ENCODE measurements at regions not wholly inside any gene's neighbourhood (a gene's known extent, or its start where the extent isn't known, plus 50 kb on each side); places are given as distances from the start of the nearest gene placed in this dataset.

- H2AFZ ChIP-seq (ENCODE audit: low read depth): no peak overlapping the region
- H3K4me1 ChIP-seq (ENCODE audit: control insufficient read depth in 1 of 2, insufficient read depth in 2 of 2, low read depth in 1 of 2, low read length in 1 of 2): peaks cover 0 to 28% of the 10 kb centered on the region in 2 experiments; a peak in 2 of 4 replicates
Observed at GRCh38 chr6:8277769-8278168, 157.6 kb downstream of the SLC35B3 start.

GRCh38 chr6:8276148-8276547, 159.2 kb downstream of the SLC35B3 start:
- TF ChIP-seq FOXJ3 (CRISPR knock-in tag; IDR thresholded peaks at IDR 0.05) (no peak), IRF3 (IDR thresholded peaks at IDR 0.05; ENCODE audit: low read depth, low read length) (no peak), GATA2 (CRISPR knock-in tag; IDR thresholded peaks at IDR 0.05) (no peak), SMC3 (IDR thresholded peaks at IDR 0.05; ENCODE audit: low read depth, low read length) (no peak), FOXM1 (IDR thresholded peaks at IDR 0.05; ENCODE audit: low read depth) (no peak), NFIC (IDR thresholded peaks at IDR 0.05; ENCODE audit: borderline replicate concordance) (no peak), TEAD4 (IDR thresholded peaks at IDR 0.05; ENCODE audit: borderline replicate concordance, insufficient read depth) (no peak), YY1 (IDR thresholded peaks at IDR 0.05; ENCODE audit: low read depth) (no peak), CHD2 (IDR thresholded peaks at IDR 0.05; ENCODE audit: low read length, partially characterized antibody) (no peak), JUND (IDR thresholded peaks at IDR 0.05) (no peak), RCOR1 (IDR thresholded peaks at IDR 0.05; ENCODE audit: low read length) (no peak), TAF1 (IDR thresholded peaks at IDR 0.05; ENCODE audit: borderline replicate concordance, low read depth, low read length) (no peak)
- H3K4me3 ChIP-seq (ENCODE audit: low read depth in 2 of 2, low read length in 1 of 2): no peak overlapping the region
- H3K36me3 ChIP-seq (replicated peaks in 1 of 2; ENCODE audit: control insufficient read depth in 1 of 2, insufficient read depth in 2 of 2, low read length in 1 of 2): no peaks in the 10 kb centered on the region
- no peak overlapping the region for H3K9ac ChIP-seq
- H3K9me2 ChIP-seq: no peaks in the 10 kb centered on the region
- no peaks in the 10 kb centered on the region for H4K20me1 ChIP-seq (ENCODE audit: insufficient read depth)
- peaks cover 0 to 28% of the 10 kb centered on the region in 2 experiments; a peak in 2 of 4 replicates for H3K4me1 ChIP-seq (ENCODE audit: control insufficient read depth in 1 of 2, insufficient read depth in 2 of 2, low read depth in 1 of 2, low read length in 1 of 2)
- no peaks in the 10 kb centered on the region for H3K9me3 ChIP-seq
- ChIA-PET POLR2A (no interaction called here), CTCF (interaction anchor here (1.1 kb wide), 1 partner anchor 23 kb away, joined by 4 read pairs; no protein-coding TSS in a partner anchor)
- H3K27me3 ChIP-seq (ENCODE audit: insufficient read depth): no peaks in the 10 kb centered on the region
- H3K79me2 ChIP-seq (ENCODE audit: insufficient read depth): no peaks in the 10 kb centered on the region
- H3F3A ChIP-seq (replicated peaks; ENCODE audit: insufficient read depth): no peaks in the 10 kb centered on the region
- WGBS (ENCODE audit: low lambda C conversion rate): 42% methylated on average over 7 of the region's 7 CpGs
- no peak overlapping the region for H3K4me2 ChIP-seq
- DNase-seq: no peak
- H3K27ac ChIP-seq (ENCODE audit: low read depth in 2 of 2, low read length in 1 of 2): no peak overlapping the region
- no peak overlapping the region for H2AFZ ChIP-seq (ENCODE audit: low read depth)

More at GRCh38 chr6:8277769-8278168, 157.6 kb downstream of the SLC35B3 start:
- TF ChIP-seq POLR2AphosphoS5 (IDR thresholded peaks at IDR 0.05; ENCODE audit: low read depth, low read length) (no peak), ZBTB33 (IDR thresholded peaks at IDR 0.05; ENCODE audit: borderline replicate concordance, low read depth) (no peak), FOSL2 (IDR thresholded peaks at IDR 0.05; ENCODE audit: borderline replicate concordance, low read depth) (no peak), ELF1 (IDR thresholded peaks at IDR 0.05) (no peak), MAX (IDR thresholded peaks at IDR 0.05; ENCODE audit: low read depth) (no peak), CHD2 (IDR thresholded peaks at IDR 0.05; ENCODE audit: low read length, partially characterized antibody) (no peak), FOXM1 (IDR thresholded peaks at IDR 0.05; ENCODE audit: low read depth) (no peak), NRF1 (IDR thresholded peaks at IDR 0.05; ENCODE audit: low read depth, low read length) (no peak), JUND (IDR thresholded peaks at IDR 0.05) (no peak), TAF1 (IDR thresholded peaks at IDR 0.05; ENCODE audit: borderline replicate concordance, low read depth, low read length) (no peak), USF2 (IDR thresholded peaks at IDR 0.05; ENCODE audit: borderline replicate concordance, low read depth, low read length) (no peak), MEF2A (IDR thresholded peaks at IDR 0.05; ENCODE audit: borderline replicate concordance, low read depth) (no peak)
- Histone ChIP-seq H3K4me3 (ENCODE audit: low read depth in 2 of 2, low read length in 1 of 2) (no peak overlapping the region), H4K20me1 (ENCODE audit: insufficient read depth) (no peaks in the 10 kb centered on the region), H3K36me3 (replicated peaks in 1 of 2; ENCODE audit: control insufficient read depth in 1 of 2, insufficient read depth in 2 of 2, low read length in 1 of 2) (no peaks in the 10 kb centered on the region), H3K79me2 (ENCODE audit: insufficient read depth) (no peaks in the 10 kb centered on the region), H3F3A (replicated peaks; ENCODE audit: insufficient read depth) (no peaks in the 10 kb centered on the region), H3K4me2 (no peak overlapping the region), H3K9ac (no peak overlapping the region), H3K27me3 (ENCODE audit: insufficient read depth) (no peaks in the 10 kb centered on the region), H3K9me3 (no peaks in the 10 kb centered on the region), H3K9me2 (no peaks in the 10 kb centered on the region), H3K27ac (ENCODE audit: low read depth in 2 of 2, low read length in 1 of 2) (peak overlapping the region in 1 of 2 experiments; percentile 72; a peak in 2 of 4 replicates)
- 42% methylated on average over 7 of the region's 7 CpGs for WGBS (ENCODE audit: low lambda C conversion rate)
- DNase-seq: peak; percentile 27
- CTCF ChIA-PET: interaction anchor here (1.4 to 2.6 kb wide), 2 partner anchors 51 to 58 kb away, joined by 3 to 11 read pairs; no protein-coding TSS in a partner anchor
- POLR2A ChIA-PET: no interaction called here
